GF-D8 (cell line): ENCODE measurements at regions not wholly inside any gene's neighbourhood (a gene's known extent, or its start where the extent isn't known, plus 50 kb on each side); places are given as distances from the start of the nearest gene placed in this dataset.

Experiments used
- DNase-seq: peaks from one replicate; lab custom pipeline; 2025; lab: John Stamatoyannopoulos, UW

GRCh38 chr4:10278071-10278470 lies 161.5 kb upstream of the WDR1 start:
- DNase-seq = no peak

DNA sequence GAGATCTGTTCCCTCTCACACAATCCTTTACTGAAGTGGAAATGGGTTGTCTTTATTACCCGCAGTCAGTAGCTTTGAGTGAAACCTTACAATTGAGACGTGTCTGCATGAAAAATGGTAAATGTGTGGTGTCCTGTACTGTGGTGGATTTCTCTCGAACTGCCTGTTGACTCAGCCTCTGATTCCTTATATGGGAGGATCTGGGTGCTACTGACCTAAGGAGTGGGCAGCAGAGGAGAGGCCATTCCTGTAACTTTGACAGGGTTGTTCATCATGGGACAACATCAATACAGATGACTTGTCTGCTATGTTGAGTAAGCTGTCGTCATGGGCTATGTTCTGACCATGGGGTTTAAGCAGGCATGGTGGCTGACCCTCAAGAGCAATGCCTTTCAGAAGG lies 159.6 kb upstream of the WDR1 start:
- DNase-seq = no peak

- DNase-seq = no peak
Measured at GRCh38 chr4:10275696-10276095, 159.1 kb upstream of the WDR1 start.

DNA sequence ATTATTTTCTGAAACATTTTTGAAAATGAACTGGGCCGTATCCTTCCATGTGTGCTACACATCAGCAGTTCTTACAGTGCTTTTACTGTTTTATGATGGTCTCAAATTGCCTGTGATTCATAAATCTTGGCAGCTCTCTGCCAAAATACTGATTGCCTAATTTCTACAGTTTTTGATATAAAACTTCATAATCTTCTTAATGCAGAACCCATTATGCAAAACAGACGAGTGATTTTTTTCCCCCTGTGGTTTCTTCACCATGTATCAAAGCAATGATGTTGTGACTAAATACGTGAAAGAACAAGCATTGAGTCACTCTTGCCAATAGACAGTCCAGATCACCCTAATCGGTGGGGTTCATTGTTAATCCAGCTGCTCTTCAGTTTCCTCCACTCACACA lies 156.4 kb upstream of the WDR1 start:
- no peak for DNase-seq

- no peak for DNase-seq
Measured at GRCh38 chr4:10272511-10272910, 155.9 kb upstream of the WDR1 start.

GRCh38 chr4:10267066-10267465 lies 150.5 kb upstream of the WDR1 start:
- DNase-seq = no peak

DNA sequence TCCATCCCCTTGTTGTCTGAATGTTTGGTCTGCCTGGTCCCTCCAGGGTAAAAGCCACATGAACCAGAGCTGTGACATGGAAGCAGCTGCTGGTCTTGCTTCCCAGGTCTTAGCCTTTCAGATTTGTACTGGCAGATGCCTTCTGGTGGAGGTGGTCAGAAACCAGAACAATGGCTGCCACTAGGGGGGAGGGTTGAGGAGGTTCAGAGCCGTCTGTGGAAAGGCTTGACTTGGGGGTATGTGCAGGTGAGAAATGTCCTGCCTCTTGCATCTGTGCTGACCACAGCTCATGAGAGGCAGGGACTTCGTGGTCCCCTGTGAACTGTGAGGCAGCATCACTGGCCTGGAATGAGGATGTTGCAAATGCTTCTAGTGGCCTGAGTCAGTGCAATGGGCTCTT lies 144.2 kb upstream of the WDR1 start:
- DNase-seq = no peak

- no peak for DNase-seq
Measured at GRCh38 chr4:10259976-10260375, 143.4 kb upstream of the WDR1 start.

DNA sequence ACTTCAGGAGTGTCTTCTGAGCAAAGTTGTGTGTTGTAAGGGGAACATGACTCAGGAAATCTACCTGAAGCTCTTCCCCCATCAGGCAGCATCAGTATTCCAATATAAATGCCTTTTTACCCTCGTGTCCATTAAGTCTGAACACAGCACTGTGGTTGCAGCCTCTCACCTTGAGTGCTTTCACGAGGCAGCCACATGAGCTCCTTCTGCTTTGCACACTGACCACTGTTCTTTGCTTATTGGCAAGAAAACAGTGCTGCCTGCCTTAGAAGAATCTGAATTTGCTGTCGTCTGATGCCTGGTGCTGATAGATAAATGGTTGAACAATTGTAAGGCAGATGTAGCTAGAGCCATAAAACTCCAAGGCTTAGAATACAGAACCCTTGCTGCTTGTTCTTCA lies 139.6 kb upstream of the WDR1 start:
- no peak for DNase-seq

DNA sequence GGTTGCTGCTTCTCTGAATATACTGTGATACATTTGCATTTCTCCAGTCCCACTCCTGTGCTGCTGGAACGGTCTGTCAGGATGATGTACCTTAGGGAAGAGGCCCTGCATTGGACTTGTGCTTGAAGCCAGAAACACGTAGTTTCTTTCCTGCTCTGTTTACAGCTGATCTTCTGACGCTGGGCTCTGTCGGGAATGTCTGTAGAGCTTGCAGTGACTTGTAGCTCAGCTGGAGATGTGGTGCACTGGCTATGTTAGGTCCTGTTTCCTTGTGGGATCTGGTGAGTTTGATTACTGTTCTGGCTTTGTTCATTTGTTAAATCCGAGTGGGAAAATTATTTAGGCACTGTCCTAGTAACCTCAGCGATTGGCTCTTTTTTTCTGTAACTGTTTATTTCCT lies 137.2 kb upstream of the WDR1 start:
- DNase-seq = no peak

DNA sequence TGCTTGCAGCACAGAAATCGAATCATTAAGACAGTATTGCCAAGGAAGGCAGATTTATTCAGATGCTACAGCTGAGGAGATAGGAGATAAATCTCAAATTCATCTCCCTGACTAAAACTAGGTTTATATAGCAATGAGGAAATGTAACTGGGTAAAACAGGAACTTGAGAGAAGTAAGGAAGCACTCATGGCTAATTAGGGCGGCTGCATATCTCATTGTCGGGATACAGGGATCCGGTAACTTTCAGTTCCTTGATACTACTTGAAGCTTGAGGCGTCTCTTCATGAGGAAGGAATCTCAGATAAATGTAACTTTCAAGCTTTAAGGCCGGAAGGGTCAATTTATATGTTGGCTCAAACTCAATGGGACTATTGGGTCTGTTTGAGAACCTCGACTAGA lies 129.2 kb upstream of the WDR1 start:
- no peak for DNase-seq

DNA sequence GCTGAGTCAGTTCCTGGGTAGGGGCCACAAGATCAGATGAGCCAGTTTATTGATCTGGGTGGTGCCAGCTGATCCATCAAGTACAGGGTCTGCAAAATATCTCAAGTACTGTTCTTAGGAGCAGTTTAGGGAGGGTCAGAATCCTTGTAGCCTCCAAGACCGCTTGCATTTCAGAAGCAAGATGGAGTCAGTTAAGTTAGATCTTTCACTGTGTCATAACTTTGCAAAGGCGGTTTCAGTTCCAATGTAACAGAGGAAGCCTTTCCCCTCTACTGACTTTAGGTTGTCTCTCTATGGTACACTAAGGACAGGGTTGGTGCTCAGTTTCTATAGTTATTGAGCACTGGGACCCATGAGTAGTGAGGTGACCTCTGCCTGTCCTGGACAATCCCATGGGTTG lies 127.3 kb upstream of the WDR1 start:
- no peak for DNase-seq

- no peak for DNase-seq
Measured at GRCh38 chr4:10240691-10241090, 124.1 kb upstream of the WDR1 start.

DNA sequence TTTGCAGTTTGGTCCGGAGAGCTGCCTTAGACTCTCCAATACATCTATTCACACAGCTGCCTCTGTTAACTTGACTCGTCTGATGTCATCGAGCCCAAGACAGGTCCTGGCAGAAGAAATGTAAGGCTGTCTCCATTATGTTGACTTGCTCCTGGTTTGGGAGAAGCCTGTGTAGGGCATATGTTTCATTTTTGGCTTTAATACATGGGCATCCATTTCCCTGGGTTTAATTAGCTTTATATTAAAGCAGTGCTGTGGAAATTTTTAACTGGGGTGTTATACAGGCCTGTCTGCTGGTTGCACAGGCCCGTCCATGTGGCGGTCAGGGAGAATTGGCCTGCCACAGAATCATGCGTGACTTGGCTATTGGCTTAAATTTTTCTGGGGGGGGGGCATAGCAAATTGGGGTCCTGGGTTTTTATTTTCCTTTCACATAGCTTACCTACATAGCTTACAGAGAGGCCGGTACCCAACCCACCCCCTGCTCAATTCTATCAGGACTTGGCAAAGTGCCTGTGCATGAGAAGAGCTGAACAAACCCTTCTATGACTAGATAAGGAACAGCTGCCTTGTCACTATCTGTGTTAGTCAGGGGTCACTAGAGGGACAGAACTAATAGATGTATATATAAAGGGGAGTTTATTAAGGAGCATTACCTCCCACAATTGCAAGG lies 123.5 kb upstream of the WDR1 start:
- no peak for DNase-seq

- DNase-seq = no peak
Measured at GRCh38 chr4:10237131-10237530, 120.5 kb upstream of the WDR1 start.

DNA sequence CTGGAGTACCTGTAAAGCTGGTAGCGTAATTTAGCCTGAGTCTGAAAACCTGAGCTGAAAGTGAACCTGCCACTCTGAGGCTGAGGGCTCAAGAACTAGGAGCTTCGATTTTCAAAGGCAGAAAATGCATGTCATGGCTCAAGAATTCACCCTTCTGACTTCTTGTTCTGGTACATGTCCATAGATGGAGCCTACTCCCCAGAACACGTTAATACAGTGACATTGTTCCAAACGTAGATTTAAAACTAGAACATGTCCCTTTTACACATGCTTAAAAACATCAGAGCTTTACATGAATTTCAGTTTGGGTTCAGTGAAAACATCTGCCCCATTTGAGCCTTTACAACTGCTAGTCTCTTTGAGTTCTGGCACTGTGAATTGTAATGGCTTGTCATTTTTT lies 115.5 kb upstream of the WDR1 start:
- DNase-seq = no peak

DNA sequence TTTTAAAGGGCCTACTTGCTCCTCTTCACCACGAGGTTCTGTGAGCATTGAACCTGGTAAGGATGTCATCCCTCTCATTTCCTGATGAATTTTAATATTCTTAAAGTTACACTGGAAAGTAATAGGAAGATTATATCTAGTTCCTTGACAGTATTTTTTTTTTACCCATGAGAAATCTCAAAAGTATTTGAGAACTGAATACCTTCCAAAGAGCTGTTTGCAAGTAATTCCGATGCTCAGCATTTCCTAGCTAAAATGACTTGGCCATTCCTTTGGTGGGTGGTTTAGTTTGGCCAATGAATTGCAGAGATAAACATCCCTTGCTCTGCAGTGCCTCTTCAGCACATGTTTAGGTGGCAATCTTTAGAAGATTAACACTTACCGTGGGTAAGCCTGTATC lies 110.2 kb upstream of the WDR1 start:
- no peak for DNase-seq

DNA sequence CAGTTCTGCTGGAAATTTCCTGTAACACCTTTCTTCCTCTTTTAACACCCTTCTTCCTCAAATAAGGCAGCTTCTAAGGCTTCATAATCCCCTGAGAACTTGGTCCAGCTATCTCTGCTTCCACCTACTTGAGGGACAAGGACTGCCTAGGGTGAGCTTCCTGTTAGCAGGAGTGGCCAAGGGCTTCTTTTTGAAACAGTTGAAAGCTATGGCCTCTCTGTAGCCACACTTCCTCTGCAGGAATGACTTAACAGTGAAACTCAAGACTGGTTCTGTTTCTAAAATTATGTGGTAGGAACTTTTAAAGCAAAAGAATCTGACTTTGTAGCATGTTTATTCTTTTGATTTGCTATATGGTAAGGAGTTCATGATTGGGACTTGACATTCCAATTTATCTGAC lies 108.5 kb upstream of the WDR1 start:
- no peak for DNase-seq

DNA sequence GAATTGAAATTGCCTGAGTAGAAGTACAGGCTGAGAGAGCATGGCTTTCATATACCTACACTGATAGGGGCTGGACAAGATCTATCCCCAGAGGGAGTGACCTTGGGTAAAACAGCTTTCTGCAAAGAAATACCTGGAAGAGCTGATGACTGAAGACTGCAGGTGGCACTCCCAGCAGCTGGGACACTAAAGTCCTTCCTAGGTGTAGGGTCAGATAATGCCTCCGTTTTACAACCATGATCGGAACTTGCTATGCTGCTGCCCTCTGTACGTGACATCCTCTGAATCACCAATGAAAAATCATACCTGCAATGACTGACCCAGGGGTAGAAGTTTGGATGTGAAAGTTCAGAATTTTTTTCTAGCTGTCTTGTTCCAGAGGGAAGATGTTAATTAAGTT lies 107.2 kb upstream of the WDR1 start:
- DNase-seq = no peak

DNA sequence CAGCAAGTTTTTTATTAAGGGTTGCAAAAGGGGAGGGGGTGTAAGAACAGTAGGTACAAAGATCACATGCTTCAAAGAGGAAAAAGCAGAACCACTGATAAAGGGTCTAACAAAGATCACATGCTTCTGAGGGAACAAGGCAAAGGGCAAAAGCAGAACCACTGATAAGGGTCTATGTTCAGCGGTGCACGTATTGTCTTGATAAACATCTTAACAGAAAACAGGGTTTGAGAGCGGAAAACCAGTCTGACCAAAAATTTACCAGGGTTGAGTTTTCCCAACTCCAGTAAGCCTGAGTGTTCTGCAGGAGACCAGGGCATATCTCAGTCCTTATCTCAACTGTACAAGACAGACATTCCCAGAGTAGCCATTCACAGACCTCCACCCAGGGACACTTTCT lies 96.9 kb upstream of the WDR1 start:
- DNase-seq = peak; percentile 73

GRCh38 chr4:10212901-10213300 lies 96.3 kb upstream of the WDR1 start:
- DNase-seq = no peak

- DNase-seq = no peak
Measured at GRCh38 chr4:10212400-10212799, 95.8 kb upstream of the WDR1 start.

DNA sequence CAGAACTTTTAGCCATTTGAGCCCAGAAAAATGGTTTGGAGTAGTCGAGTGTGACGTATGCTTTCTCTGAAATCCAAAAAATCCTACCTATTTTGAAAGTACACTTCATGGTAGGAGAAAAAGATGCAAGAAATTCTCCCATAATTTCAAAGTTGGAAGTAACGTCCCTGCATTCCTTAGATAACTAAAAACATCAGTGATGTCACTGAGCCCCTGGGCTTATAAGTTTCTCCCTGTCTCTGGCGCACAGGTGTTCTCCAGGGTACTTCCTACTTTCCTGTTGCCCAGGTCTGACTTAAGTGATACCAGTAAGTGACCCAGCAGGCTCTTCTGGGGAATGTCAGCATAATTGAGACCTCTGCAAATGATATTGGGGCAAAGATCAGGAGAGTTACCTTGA lies 90.5 kb upstream of the WDR1 start:
- DNase-seq = no peak

GRCh38 chr4:10205223-10205622 lies 88.6 kb upstream of the WDR1 start:
- no peak for DNase-seq
